B cell (primary cell): ENCODE measurements at regions not wholly inside any gene's neighbourhood (a gene's known extent, or its start where the extent isn't known, plus 50 kb on each side); places are given as distances from the start of the nearest gene placed in this dataset.
"Not testable (repeated sequence)": the region's sequence is repeated elsewhere in the genome, so short reads cannot be mapped to it uniquely, and the experiment has no call there.

Experiments used
- ATAC-seq: fragments of 200-7000 bp; cut with Tn5 transposase; one replicate; pipeline ENCODE4 v1.10.0; 2021; ENCODE audit warnings: low read depth, mild to moderate bottlenecking, moderate number of reproducible peaks, moderate library complexity
- CTCF ChIA-PET: fragments of 350-600 bp; sonication (Branson Sonifier 250); formaldehyde crosslinking; loops from one replicate; lab custom pipeline; 2021; ENCODE audit warnings: antibody characterized with exemption, inconsistent platforms; lab: Charles Lee
- POLR2A ChIA-PET: fragments of 350-600 bp; sonication (Branson Sonifier 250); formaldehyde crosslinking; loops from one replicate; lab custom pipeline; 2021; ENCODE audit warnings: antibody characterized with exemption; lab: Charles Lee
- DNase-seq: peaks from one replicate; pipeline ENCODE4 v3.0.0; 2013
- H2AFZ ChIP-seq: 2 replicates; pipeline ENCODE4 v1.6.1; 2012; ENCODE audit warnings: mild to moderate bottlenecking, low read depth, low read length; ENCODE audit not compliant: insufficient read depth, poor library complexity, severe bottlenecking
- H3K27ac ChIP-seq, 2 donors: 1 replicate in 1 of 2; 2 replicates in 1 of 2; pipeline ENCODE4 v1.5.1; 2012 to 2013; ENCODE audit warnings: low read length in 2 of 2, mild to moderate bottlenecking in 2 of 2, moderate library complexity in 1 of 2
- H3K27me3 ChIP-seq, 4 experiments: fragments of 200-600 bp in 1 of 4; sonication (generic) in 1 of 4; replicated peaks in 1 of 4; 1 replicate in 2 of 4; 2 replicates in 2 of 4; pipeline versions ENCODE4 v1.6.1 to v1.7.0; 2013 to 2016; ENCODE audit warnings: low read length in 3 of 4, mild to moderate bottlenecking in 2 of 4, mixed read lengths in 1 of 4, moderate library complexity in 1 of 4; ENCODE audit not compliant: insufficient read depth in 4 of 4, control insufficient read depth in 3 of 4; ENCODE audit errors: control extremely low read depth in 1 of 4
- H3K36me3 ChIP-seq, 2 experiments: replicated peaks in 1 of 2; 1 replicate in 1 of 2; 2 replicates in 1 of 2; pipeline versions ENCODE4 v1.6.1 to v1.7.1; 2013; ENCODE audit warnings: low read length in 1 of 2; ENCODE audit not compliant: insufficient read depth in 2 of 2, control insufficient read depth in 1 of 2; ENCODE audit errors: control extremely low read depth in 1 of 2, extremely low read depth in 1 of 2
- H3K4me1 ChIP-seq, 2 donors: fragments of 200-600 bp in 1 of 2; sonication (generic) in 1 of 2; 1 replicate in 1 of 2; 2 replicates in 1 of 2; pipeline versions ENCODE4 v1.5.1 to v1.6.1; 2013 to 2017; ENCODE audit warnings: low read length in 2 of 2; ENCODE audit not compliant: control insufficient read depth in 2 of 2, insufficient read depth in 2 of 2
- H3K4me2 ChIP-seq: replicated peaks from 2 replicates; pipeline ENCODE3; 2012; ENCODE audit warnings: mild to moderate bottlenecking, low read depth, low read length; ENCODE audit not compliant: poor library complexity, severe bottlenecking
- H3K4me3 ChIP-seq, 5 experiments: fragments of 200-600 bp in 1 of 5; sonication (generic) in 1 of 5; 1 replicate in 3 of 5; 2 replicates in 2 of 5; pipeline versions ENCODE4 v1.5.1 to v1.7.0; 2011 to 2016; ENCODE audit warnings: low read length in 4 of 5, mild to moderate bottlenecking in 4 of 5, low read depth in 2 of 5, control low read depth in 1 of 5, moderate library complexity in 1 of 5; ENCODE audit not compliant: insufficient read depth in 1 of 5; ENCODE audit errors: control extremely low read depth in 1 of 5, extremely low read depth in 1 of 5
- H3K79me2 ChIP-seq: fragments of 200-600 bp; sonication (generic); one replicate; pipeline ENCODE4 v1.6.0; 2016; ENCODE audit warnings: low read length; ENCODE audit not compliant: control insufficient read depth, insufficient read depth
- H3K9ac ChIP-seq: fragments of 200-600 bp; sonication (generic); 2 replicates; pipeline ENCODE4 v1.6.1; 2017; ENCODE audit warnings: mild to moderate bottlenecking, low read length, moderate library complexity
- H3K9me3 ChIP-seq, 3 donors: one replicate each; pipeline versions ENCODE4 v1.6.1 to v1.7.1; 2013; ENCODE audit warnings: low read length in 2 of 3; ENCODE audit not compliant: control insufficient read depth in 2 of 3, insufficient read depth in 1 of 3; ENCODE audit errors: control extremely low read depth in 1 of 3
- H4K20me1 ChIP-seq: 2 replicates; pipeline ENCODE4 v1.6.0; 2012; ENCODE audit warnings: mild to moderate bottlenecking, low read length; ENCODE audit not compliant: insufficient read depth, control insufficient read depth, poor library complexity, severe bottlenecking
- H3K27ac Mint-ChIP-seq: one replicate; pipeline ENCODE4 v1.8.0; 2021; ENCODE audit warnings: mixed read lengths
- H3K27me3 Mint-ChIP-seq: one replicate; pipeline ENCODE4 v1.8.0; 2021; ENCODE audit warnings: mixed read lengths
- H3K4me1 Mint-ChIP-seq: one replicate; pipeline ENCODE4 v1.8.0; 2021; ENCODE audit warnings: mixed read lengths
- H3K4me3 Mint-ChIP-seq: one replicate; pipeline ENCODE4 v1.8.0; 2021; ENCODE audit warnings: mixed read lengths
- H3K9me3 Mint-ChIP-seq: one replicate; pipeline ENCODE4 v1.8.0; 2022; ENCODE audit warnings: mixed read lengths; ENCODE audit not compliant: insufficient read depth
- EZH2 ChIP-seq: IDR thresholded peaks from 2 replicates; pipeline ENCODE4 v1.6.1; 2012; ENCODE audit warnings: borderline replicate concordance, low read depth, mild to moderate bottlenecking, moderate library complexity, low read length; ENCODE audit not compliant: insufficient read depth, poor library complexity, severe bottlenecking
- WGBS: methylation state at CpG from one replicate; pipeline ENCODE4 v1.1.5; 2013; ENCODE audit warnings: missing lambda C conversion rate; ENCODE audit not compliant: insufficient coverage; 5-methylcytosine and 5-hydroxymethylcytosine counted together
- intact Hi-C: fragments of 100-400 bp; cut with micrococcal nuclease; formaldehyde crosslinking; loops from one replicate; pipeline ENCODE4 v1.10.0; 2022
- TF ChIP-seq, protein P1 (sequence below): fragments of 200-600 bp; IDR thresholded peaks from one replicate; pipeline ENCODE4 v1.8.0; 2022; ENCODE audit warnings: antibody characterized with exemption, mild to moderate bottlenecking

DNA sequence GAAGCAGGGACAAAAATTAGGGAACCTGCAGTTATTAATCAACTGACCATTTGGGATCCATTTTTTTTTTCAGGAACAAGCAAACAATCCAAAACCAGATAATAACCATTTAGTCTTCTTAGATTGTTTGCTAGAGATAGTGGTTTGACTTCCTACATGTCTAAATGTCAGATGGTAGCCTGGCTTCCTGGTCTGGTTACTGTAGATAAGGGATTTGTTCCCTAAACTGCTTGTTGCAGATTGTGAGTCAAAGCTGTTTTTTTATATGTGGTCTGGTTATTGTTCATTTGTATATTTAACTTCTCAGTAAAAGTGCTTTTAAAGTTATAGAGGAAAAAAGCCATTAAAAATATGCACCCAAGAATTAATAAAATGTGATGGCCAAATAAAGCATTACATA is 921.0 kb downstream of the PRIM2 start:
- intact Hi-C loops, H3K4me1 Mint-ChIP-seq, H3K9ac ChIP-seq, H3K4me3 Mint-ChIP-seq, POLR2A ChIA-PET, H3K79me2 ChIP-seq, ATAC-seq, H3K9me3 Mint-ChIP-seq, CTCF ChIA-PET, H3K4me3 ChIP-seq, H3K4me1 ChIP-seq, H2AFZ ChIP-seq, DNase-seq, H3K9me3 ChIP-seq, H3K4me2 ChIP-seq, H4K20me1 ChIP-seq, H3K27me3 ChIP-seq, H3K27ac Mint-ChIP-seq, H3K36me3 ChIP-seq, H3K27ac ChIP-seq, H3K27me3 Mint-ChIP-seq: not testable (repeated sequence)

DNA sequence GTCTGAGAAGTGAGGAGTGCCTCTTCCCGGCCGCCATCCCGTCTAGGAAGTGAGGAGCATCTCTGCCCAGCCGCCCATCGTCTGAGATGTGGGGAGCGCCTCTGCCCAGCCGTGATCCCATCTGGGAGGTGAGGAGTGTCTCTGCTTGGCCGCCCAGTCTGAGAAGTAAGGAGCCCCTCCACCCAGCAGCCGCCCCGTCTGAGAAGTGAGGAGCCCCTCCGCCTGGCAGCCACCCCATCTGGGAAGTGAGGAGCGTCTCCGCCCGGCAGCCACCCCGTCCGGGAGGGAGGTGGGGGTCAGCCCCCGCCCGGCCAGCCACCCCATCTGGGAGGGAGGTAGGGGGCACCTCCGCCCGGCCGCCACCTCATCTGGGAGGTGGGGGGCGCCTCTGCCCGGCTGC is 940.2 kb downstream of the PRIM2 start:
- H3K9me3 Mint-ChIP-seq, H3K4me1 ChIP-seq, H4K20me1 ChIP-seq, intact Hi-C loops, H3K27me3 Mint-ChIP-seq, H3K4me2 ChIP-seq, H3K9ac ChIP-seq, H3K27ac ChIP-seq, CTCF ChIA-PET, H3K79me2 ChIP-seq, H3K4me3 ChIP-seq, H3K4me3 Mint-ChIP-seq, H2AFZ ChIP-seq, POLR2A ChIA-PET, ATAC-seq, H3K4me1 Mint-ChIP-seq, H3K36me3 ChIP-seq, H3K27ac Mint-ChIP-seq, DNase-seq, H3K27me3 ChIP-seq, H3K9me3 ChIP-seq: not testable (repeated sequence)
- WGBS: 99% methylated on average over 8 of the region's 23 CpGs

DNA sequence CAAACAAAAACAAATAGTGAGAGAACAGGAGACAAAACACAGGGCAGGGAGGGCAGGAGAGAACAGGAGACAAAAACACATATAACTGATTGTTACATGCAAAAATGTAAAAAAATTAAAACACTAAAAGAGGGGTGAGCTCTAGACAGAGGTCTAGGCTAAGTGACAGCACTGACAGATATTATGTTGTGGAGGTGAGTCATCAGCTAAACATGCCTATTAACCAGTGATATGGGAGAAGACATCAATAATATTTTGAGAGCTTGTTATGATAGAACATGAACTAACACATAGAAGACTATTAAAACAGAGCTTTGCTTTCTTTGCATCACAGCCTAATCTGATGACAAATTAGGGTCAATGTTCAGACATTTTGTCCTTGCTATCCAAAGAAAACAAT is 972.7 kb downstream of the PRIM2 start:
- H2AFZ ChIP-seq: no peak overlapping the region
- ChIA-PET CTCF (no interaction called here), POLR2A (no interaction called here)
- H3K79me2 ChIP-seq: no peaks in the 10 kb centered on the region
- DNase-seq (no peak), ATAC-seq (no peak)
- Mint-ChIP-seq H3K4me1 (no peaks in the 10 kb centered on the region), H3K9me3 (no peaks in the 10 kb centered on the region), H3K27me3 (no peaks in the 10 kb centered on the region), H3K27ac (no peak overlapping the region), H3K4me3 (no peak overlapping the region)
- intact Hi-C loops: no loop called here
- no peaks in the 10 kb centered on the region for H4K20me1 ChIP-seq
- no peak overlapping the region for H3K4me2 ChIP-seq
- no peak overlapping the region for H3K27ac ChIP-seq
- no peak overlapping the region for H3K4me3 ChIP-seq
- H3K9ac ChIP-seq: no peak overlapping the region
- TF ChIP-seq, protein P1, sequence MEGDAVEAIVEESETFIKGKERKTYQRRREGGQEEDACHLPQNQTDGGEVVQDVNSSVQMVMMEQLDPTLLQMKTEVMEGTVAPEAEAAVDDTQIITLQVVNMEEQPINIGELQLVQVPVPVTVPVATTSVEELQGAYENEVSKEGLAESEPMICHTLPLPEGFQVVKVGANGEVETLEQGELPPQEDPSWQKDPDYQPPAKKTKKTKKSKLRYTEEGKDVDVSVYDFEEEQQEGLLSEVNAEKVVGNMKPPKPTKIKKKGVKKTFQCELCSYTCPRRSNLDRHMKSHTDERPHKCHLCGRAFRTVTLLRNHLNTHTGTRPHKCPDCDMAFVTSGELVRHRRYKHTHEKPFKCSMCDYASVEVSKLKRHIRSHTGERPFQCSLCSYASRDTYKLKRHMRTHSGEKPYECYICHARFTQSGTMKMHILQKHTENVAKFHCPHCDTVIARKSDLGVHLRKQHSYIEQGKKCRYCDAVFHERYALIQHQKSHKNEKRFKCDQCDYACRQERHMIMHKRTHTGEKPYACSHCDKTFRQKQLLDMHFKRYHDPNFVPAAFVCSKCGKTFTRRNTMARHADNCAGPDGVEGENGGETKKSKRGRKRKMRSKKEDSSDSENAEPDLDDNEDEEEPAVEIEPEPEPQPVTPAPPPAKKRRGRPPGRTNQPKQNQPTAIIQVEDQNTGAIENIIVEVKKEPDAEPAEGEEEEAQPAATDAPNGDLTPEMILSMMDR: no peak
- no peak for TF ChIP-seq EZH2
- H3K4me1 ChIP-seq: no peaks in the 10 kb centered on the region
- H3K27me3 ChIP-seq: no peaks in the 10 kb centered on the region
- H3K9me3 ChIP-seq: no peaks in the 10 kb centered on the region
- H3K36me3 ChIP-seq: no peaks in the 10 kb centered on the region
